Esophagus squamous epithelium (tissue), 5 donors: ENCODE measurements at regions not wholly inside any gene's neighbourhood (a gene's known extent, or its start where the extent isn't known, plus 50 kb on each side); places are given as distances from the start of the nearest gene placed in this dataset.

ENCODE experiments used
- DNase-seq: peaks from one replicate; lab custom pipeline; 2025; lab: John Stamatoyannopoulos, UW
- H3K27ac ChIP-seq, 4 donors: fragments of 200-600 bp; sonication (generic); one replicate each; pipeline ENCODE4 v1.5.1; 2016 to 2019; ENCODE audit warnings: mild to moderate bottlenecking in 1 of 4
- H3K27me3 ChIP-seq, 4 donors: fragments of 200-600 bp; sonication (generic); 1 replicate in 3 of 4; 2 replicates in 1 of 4; pipeline versions ENCODE4 v1.5.1 to v1.6.0; 2017 to 2021; ENCODE audit warnings: antibody characterized with exemption in 1 of 4
- H3K36me3 ChIP-seq, 3 donors: fragments of 200-600 bp; sonication (generic); one replicate each; pipeline ENCODE4 v1.5.1; 2016 to 2019
- H3K4me1 ChIP-seq, 3 donors: fragments of 200-600 bp; sonication (generic); one replicate each; pipeline ENCODE4 v1.5.1; 2017 to 2019
- H3K4me3 ChIP-seq, 4 donors: fragments of 200-600 bp; sonication (generic); 1 replicate in 3 of 4; 2 replicates in 1 of 4; pipeline ENCODE4 v1.5.1; 2016 to 2019; ENCODE audit warnings: mild to moderate bottlenecking in 2 of 4, moderate library complexity in 1 of 4
- H3K9me3 ChIP-seq, 3 donors: fragments of 200-600 bp; sonication (generic); one replicate each; pipeline ENCODE4 v1.5.1; 2016 to 2019
- POLR2A ChIP-seq, 4 donors: fragments of 450-650 bp; IDR thresholded peaks; one replicate each; pipeline ENCODE4 v1.6.1; 2017; ENCODE audit warnings: antibody characterized with exemption in 4 of 4, mild to moderate bottlenecking in 4 of 4, moderate library complexity in 3 of 4
- WGBS, 2 donors: methylation state at CpG; one replicate each; pipeline ENCODE4 v1.1.5; 2018; 5-methylcytosine and 5-hydroxymethylcytosine counted together
- intact Hi-C: fragments of 100-400 bp; cut with DNase I; formaldehyde crosslinking; loops from one replicate; pipeline ENCODE4 v1.15.0; 2022
- TF ChIP-seq, protein P1 (sequence below), 6 experiments: fragments of 450-650 bp in 4 of 6; fragments of 200-600 bp in 2 of 6; sonication (generic) in 2 of 6; IDR thresholded peaks; one replicate each; pipeline ENCODE4 v1.5.1; 2016 to 2019; ENCODE audit warnings: antibody characterized with exemption in 6 of 6, mild to moderate bottlenecking in 4 of 6, moderate library complexity in 4 of 6
- donor health status: DM: yes; HTN: yes; CAD: no.

GRCh38 chr18:25832001-25832604 is 258.3 kb downstream of the SS18 start:
- no peak for DNase-seq
- intact Hi-C loops, result no loop called here
- H3K4me1 ChIP-seq, result peaks cover 0 to 21% (median 0%) of the 10 kb centered on the region in 3 donors
- H3K27ac ChIP-seq, result no peak overlapping the region
- no peaks in the 10 kb centered on the region for H3K36me3 ChIP-seq
- TF ChIP-seq, protein P1, sequence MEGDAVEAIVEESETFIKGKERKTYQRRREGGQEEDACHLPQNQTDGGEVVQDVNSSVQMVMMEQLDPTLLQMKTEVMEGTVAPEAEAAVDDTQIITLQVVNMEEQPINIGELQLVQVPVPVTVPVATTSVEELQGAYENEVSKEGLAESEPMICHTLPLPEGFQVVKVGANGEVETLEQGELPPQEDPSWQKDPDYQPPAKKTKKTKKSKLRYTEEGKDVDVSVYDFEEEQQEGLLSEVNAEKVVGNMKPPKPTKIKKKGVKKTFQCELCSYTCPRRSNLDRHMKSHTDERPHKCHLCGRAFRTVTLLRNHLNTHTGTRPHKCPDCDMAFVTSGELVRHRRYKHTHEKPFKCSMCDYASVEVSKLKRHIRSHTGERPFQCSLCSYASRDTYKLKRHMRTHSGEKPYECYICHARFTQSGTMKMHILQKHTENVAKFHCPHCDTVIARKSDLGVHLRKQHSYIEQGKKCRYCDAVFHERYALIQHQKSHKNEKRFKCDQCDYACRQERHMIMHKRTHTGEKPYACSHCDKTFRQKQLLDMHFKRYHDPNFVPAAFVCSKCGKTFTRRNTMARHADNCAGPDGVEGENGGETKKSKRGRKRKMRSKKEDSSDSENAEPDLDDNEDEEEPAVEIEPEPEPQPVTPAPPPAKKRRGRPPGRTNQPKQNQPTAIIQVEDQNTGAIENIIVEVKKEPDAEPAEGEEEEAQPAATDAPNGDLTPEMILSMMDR (IDR thresholded peaks at IDR 0.05), result peak; percentile 48 to 63 (median 55)
- no peak for TF ChIP-seq POLR2A (IDR thresholded peaks at IDR 0.05)
- H3K9me3 ChIP-seq, result no peaks in the 10 kb centered on the region
- H3K27me3 ChIP-seq, result peaks cover 0 to 3% (median 0%) of the 10 kb centered on the region in 4 donors
- WGBS, 2 donors, result 18 to 20% methylated on average over 3 of the region's 3 CpGs
- no peak overlapping the region for H3K4me3 ChIP-seq

DNA sequence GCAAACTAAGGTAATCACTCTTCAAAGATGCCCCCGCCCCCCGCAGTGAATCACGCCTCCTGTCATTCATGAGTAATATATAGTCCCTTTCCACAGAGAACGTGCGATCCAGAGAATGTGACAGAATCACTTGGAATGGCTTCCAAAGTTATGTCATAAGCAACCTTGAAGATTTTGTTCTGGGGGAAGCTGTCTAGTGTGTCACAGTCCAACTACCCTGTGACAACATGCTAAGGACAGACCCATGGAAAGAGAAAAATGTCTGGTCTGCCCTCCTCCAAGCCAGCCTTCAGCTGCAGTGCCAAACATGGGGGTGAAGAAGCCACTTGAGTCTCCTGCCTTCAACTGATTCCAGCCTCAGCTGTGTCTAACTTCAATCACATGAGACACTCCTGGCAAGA is 259.1 kb downstream of the SS18 start:
- H3K27ac ChIP-seq, result no peak overlapping the region
- H3K9me3 ChIP-seq, result no peaks in the 10 kb centered on the region
- no peak overlapping the region for H3K4me3 ChIP-seq
- H3K36me3 ChIP-seq, result no peaks in the 10 kb centered on the region
- 41 to 52% methylated on average over 5 of the region's 5 CpGs for WGBS, 2 donors
- no peak for TF ChIP-seq POLR2A (IDR thresholded peaks at IDR 0.05)
- TF ChIP-seq, protein P1 (IDR thresholded peaks at IDR 0.05), result no peak
- H3K27me3 ChIP-seq, result peaks cover 0 to 3% (median 0%) of the 10 kb centered on the region in 4 donors
- peaks cover 0 to 23% (median 0%) of the 10 kb centered on the region in 3 donors for H3K4me1 ChIP-seq
- DNase-seq, result no peak
- intact Hi-C loops, result no loop called here

DNA sequence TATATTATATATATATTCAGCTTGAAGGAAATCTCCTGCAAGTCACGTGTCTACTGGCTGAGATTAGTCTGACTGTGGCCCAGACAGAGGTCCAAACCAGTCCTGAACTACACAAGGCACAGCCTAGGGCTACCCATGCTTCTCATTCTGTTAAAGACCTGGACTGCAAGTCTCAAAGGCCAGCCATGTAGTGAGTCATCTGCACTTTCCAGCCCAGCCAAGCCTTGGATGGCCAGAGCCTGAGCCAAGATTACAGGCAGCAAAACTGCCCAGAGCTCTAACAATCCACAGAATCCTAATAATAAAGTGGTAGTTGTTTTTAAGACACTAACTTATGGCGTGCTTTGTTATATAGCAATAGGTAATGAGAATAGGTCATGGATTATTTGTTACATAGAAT is 259.6 kb downstream of the SS18 start:
- H3K36me3 ChIP-seq, result no peaks in the 10 kb centered on the region
- no peaks in the 10 kb centered on the region for H3K9me3 ChIP-seq
- peaks cover 0 to 23% (median 0%) of the 10 kb centered on the region in 3 donors for H3K4me1 ChIP-seq
- DNase-seq, result no peak
- no peak overlapping the region for H3K27ac ChIP-seq
- intact Hi-C loops, result no loop called here
- 60 to 72% methylated on average over 2 of the region's 2 CpGs for WGBS, 2 donors
- TF ChIP-seq POLR2A (IDR thresholded peaks at IDR 0.05), result no peak
- TF ChIP-seq, protein P1 (IDR thresholded peaks at IDR 0.05), result no peak
- H3K27me3 ChIP-seq, result peaks cover 0 to 3% (median 0%) of the 10 kb centered on the region in 4 donors
- no peak overlapping the region for H3K4me3 ChIP-seq

DNA sequence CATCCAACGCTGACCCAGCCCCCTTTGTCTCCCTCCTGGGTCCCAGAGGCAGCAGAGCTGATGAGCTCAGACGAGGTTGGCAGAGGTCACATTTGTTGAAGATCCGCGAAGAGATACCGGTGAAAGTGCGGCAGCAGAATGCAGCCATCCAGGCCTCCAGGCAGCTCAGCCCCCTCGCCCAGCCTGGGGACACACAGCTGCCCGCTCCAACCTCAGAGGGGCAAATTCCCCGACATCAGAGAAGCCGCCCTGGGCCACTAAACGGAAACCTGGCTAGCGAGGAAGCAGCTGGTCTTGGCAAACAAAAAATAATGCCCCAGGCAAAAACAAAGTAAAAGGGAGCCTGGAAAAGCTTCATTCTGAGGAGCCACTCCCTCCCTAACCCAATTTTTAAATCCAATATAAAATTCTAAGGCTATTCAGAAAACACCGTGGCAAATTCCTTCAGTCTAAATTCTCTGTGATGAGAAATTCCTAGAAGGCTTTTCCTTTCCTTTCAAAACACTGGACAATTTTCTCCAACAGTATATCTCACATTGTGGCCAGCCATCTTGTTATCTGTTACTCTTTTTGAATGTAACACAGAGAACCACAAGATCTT is 262.4 kb downstream of the SS18 start:
- no peak for DNase-seq
- peaks cover 0 to 3% (median 0%) of the 10 kb centered on the region in 4 donors for H3K27me3 ChIP-seq
- TF ChIP-seq, protein P1 (IDR thresholded peaks at IDR 0.05), result no peak
- no peak for TF ChIP-seq POLR2A (IDR thresholded peaks at IDR 0.05)
- intact Hi-C loops, result no loop called here
- H3K27ac ChIP-seq, result peak overlapping the region in 1 of 4 donors; percentile 20
- peaks cover 0 to 23% (median 0%) of the 10 kb centered on the region in 3 donors for H3K4me1 ChIP-seq
- H3K9me3 ChIP-seq, result no peaks in the 10 kb centered on the region
- 23 to 25% methylated on average over 6 of the region's 13 CpGs for WGBS, 2 donors
- H3K36me3 ChIP-seq, result no peaks in the 10 kb centered on the region
- no peak overlapping the region for H3K4me3 ChIP-seq

DNA sequence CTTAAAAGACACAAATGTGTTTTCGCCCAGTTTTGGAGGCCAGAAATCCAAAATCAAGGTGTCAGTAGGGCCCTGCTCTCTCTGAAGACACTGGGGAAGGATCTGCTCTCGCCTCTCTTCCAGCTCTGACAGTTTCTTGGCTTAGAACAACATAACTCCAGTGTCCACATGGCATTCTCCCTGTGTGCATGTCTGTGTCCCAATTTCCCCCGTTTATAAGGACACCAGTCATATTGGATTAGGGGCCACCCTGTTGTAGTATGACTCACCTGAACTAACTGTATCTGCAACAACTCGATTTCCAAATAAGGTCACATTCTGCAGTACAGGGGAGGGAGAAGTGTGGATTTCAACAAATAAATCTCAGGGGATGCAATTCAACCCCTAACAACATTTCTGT is 263.2 kb downstream of the SS18 start:
- WGBS, 2 donors, result 54 to 58% methylated on average over 4 of the region's 4 CpGs
- intact Hi-C loops, result no loop called here
- no peak for DNase-seq
- H3K9me3 ChIP-seq, result no peaks in the 10 kb centered on the region
- peaks cover 0 to 3% (median 0%) of the 10 kb centered on the region in 4 donors for H3K27me3 ChIP-seq
- H3K27ac ChIP-seq, result no peak overlapping the region
- no peak overlapping the region for H3K4me3 ChIP-seq
- TF ChIP-seq, protein P1 (IDR thresholded peaks at IDR 0.05), result no peak
- no peak for TF ChIP-seq POLR2A (IDR thresholded peaks at IDR 0.05)
- H3K4me1 ChIP-seq, result peaks cover 0 to 23% (median 0%) of the 10 kb centered on the region in 3 donors
- no peaks in the 10 kb centered on the region for H3K36me3 ChIP-seq
